ENCODE measurements at regions not wholly inside any gene's neighbourhood (a gene's known extent, or its start where the extent isn't known, plus 50 kb on each side); places are given as distances from the start of the nearest gene placed in this dataset.

- TF ChIP-seq POLR2A (IDR thresholded peaks at IDR 0.05; ENCODE audit: control extremely low read depth in 1 of 2, low read depth in 2 of 2, low read length in 2 of 2) = no peak
- TF ChIP-seq BCL11A (IDR thresholded peaks at IDR 0.05; ENCODE audit: low read depth in 2 of 2, low read length in 2 of 2) = no peak
Observed at GRCh38 chr1:170267317-170267716, 121.6 kb downstream of the NTMT2 start.

Measured in H1 (cell line).